Tibial nerve (tissue), 4 donors: ENCODE measurements at regions not wholly inside any gene's neighbourhood (a gene's known extent, or its start where the extent isn't known, plus 50 kb on each side); places are given as distances from the start of the nearest gene placed in this dataset.

Experiments
- DNase-seq, 2 donors: peaks; one replicate each; pipeline ENCODE4 v3.0.0-alpha.2; 2019; ENCODE audit warnings: low spot score in 2 of 2
- H3K27ac ChIP-seq, 4 donors: fragments of 200-600 bp; sonication (generic) in 3 of 4; one replicate each; pipeline ENCODE4 v1.5.1; 2017 to 2019; ENCODE audit warnings: mild to moderate bottlenecking in 1 of 4
- H3K27me3 ChIP-seq, 2 donors: fragments of 200-600 bp; sonication (generic) in 1 of 2; one replicate each; pipeline versions ENCODE4 v1.5.1 to v1.6.0; 2017 to 2019
- H3K36me3 ChIP-seq, 3 donors: fragments of 200-600 bp; sonication (generic); one replicate each; pipeline ENCODE4 v1.5.1; 2018 to 2019
- H3K4me1 ChIP-seq, 4 donors: fragments of 200-600 bp; sonication (generic) in 3 of 4; one replicate each; pipeline ENCODE4 v1.5.1; 2017 to 2019
- H3K4me3 ChIP-seq, 4 donors: fragments of 200-600 bp; sonication (generic) in 3 of 4; one replicate each; pipeline ENCODE4 v1.5.1; 2017 to 2019; ENCODE audit warnings: mild to moderate bottlenecking in 1 of 4, moderate library complexity in 1 of 4
- H3K9me3 ChIP-seq, 4 donors: fragments of 200-600 bp; sonication (generic) in 3 of 4; one replicate each; pipeline ENCODE4 v1.5.1; 2017 to 2019
- EP300 ChIP-seq, 2 donors: sonication (generic); formaldehyde crosslinking; IDR thresholded peaks; one replicate each; pipeline ENCODE4 v1.6.1; 2017; ENCODE audit warnings: antibody characterized with exemption in 2 of 2, mild to moderate bottlenecking in 1 of 2
- POLR2A ChIP-seq, 2 donors: fragments of 450-650 bp; IDR thresholded peaks; one replicate each; pipeline ENCODE4 v1.6.1; 2017; ENCODE audit warnings: antibody characterized with exemption in 2 of 2, mild to moderate bottlenecking in 2 of 2, moderate library complexity in 2 of 2
- WGBS, 2 donors: methylation state at CpG; one replicate each; pipeline ENCODE4 v1.1.5; 2018; 5-methylcytosine and 5-hydroxymethylcytosine counted together
- TF ChIP-seq, protein P1 (sequence below), 5 experiments: fragments of 200-600 bp in 3 of 5; fragments of 450-650 bp in 2 of 5; sonication (generic) in 3 of 5; IDR thresholded peaks; one replicate each; pipeline ENCODE4 v1.5.1; 2016 to 2019; ENCODE audit warnings: antibody characterized with exemption in 5 of 5, mild to moderate bottlenecking in 3 of 5, moderate library complexity in 2 of 5

DNA sequence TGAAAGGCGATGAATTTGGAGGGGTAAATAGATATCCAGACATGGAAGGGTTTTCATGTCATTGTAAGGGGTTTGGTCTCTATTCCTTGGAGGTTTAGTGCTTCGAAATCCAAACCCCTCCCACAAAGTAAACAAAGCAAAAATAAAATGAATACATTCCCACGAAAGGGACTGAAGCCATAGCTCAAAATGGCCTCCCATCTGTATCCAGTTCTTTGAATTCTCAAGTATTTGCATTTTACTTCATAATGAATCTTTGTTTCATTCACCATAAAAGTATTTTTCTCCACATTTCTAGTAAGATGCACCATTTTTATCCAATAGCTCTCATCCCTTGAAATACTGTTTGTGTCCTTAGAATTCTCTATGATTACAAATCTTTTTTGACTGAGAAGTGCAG is 103.2 kb upstream of the DTNA start:
- H3K27me3 ChIP-seq, result no peaks in the 10 kb centered on the region
- no peaks in the 10 kb centered on the region for H3K36me3 ChIP-seq
- H3K27ac ChIP-seq, result no peak overlapping the region
- 58 to 64% methylated on average over 3 of the region's 3 CpGs for WGBS, 2 donors
- TF ChIP-seq, protein P1, sequence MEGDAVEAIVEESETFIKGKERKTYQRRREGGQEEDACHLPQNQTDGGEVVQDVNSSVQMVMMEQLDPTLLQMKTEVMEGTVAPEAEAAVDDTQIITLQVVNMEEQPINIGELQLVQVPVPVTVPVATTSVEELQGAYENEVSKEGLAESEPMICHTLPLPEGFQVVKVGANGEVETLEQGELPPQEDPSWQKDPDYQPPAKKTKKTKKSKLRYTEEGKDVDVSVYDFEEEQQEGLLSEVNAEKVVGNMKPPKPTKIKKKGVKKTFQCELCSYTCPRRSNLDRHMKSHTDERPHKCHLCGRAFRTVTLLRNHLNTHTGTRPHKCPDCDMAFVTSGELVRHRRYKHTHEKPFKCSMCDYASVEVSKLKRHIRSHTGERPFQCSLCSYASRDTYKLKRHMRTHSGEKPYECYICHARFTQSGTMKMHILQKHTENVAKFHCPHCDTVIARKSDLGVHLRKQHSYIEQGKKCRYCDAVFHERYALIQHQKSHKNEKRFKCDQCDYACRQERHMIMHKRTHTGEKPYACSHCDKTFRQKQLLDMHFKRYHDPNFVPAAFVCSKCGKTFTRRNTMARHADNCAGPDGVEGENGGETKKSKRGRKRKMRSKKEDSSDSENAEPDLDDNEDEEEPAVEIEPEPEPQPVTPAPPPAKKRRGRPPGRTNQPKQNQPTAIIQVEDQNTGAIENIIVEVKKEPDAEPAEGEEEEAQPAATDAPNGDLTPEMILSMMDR (IDR thresholded peaks at IDR 0.05), result no peak
- TF ChIP-seq POLR2A (IDR thresholded peaks at IDR 0.05), result no peak
- H3K4me3 ChIP-seq, result no peak overlapping the region
- no peak for DNase-seq
- H3K4me1 ChIP-seq, result peaks cover 0 to 2% (median 0%) of the 10 kb centered on the region in 4 donors
- H3K9me3 ChIP-seq, result no peaks in the 10 kb centered on the region

DNA sequence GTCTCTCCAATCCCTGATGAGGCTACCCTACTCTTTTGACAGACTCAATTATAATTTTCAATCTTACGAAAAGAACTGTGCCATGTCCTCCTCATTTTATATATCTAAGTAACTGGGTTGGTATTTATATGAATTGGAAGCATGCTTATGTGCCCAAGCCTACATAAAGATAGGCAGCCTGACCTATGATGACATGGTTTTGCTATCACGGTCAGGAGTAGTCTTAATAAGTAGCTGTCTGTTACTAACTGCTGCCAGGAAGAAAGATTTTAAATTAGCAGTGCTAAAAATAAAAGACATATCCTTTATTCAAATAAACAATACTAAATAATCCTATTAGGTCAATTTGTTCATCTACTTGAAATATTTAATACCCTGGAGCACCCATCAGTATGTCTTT is 102.0 kb upstream of the DTNA start:
- TF ChIP-seq, protein P1 (IDR thresholded peaks at IDR 0.05), result no peak
- Histone ChIP-seq H3K9me3 (no peaks in the 10 kb centered on the region), H3K27me3 (no peaks in the 10 kb centered on the region), H3K36me3 (no peaks in the 10 kb centered on the region), H3K27ac (no peak overlapping the region), H3K4me1 (peaks cover 0 to 2% (median 0%) of the 10 kb centered on the region in 4 donors), H3K4me3 (no peak overlapping the region)
- DNase-seq, result no peak
- 75 to 78% methylated on average over 2 of the region's 2 CpGs for WGBS, 2 donors

DNA sequence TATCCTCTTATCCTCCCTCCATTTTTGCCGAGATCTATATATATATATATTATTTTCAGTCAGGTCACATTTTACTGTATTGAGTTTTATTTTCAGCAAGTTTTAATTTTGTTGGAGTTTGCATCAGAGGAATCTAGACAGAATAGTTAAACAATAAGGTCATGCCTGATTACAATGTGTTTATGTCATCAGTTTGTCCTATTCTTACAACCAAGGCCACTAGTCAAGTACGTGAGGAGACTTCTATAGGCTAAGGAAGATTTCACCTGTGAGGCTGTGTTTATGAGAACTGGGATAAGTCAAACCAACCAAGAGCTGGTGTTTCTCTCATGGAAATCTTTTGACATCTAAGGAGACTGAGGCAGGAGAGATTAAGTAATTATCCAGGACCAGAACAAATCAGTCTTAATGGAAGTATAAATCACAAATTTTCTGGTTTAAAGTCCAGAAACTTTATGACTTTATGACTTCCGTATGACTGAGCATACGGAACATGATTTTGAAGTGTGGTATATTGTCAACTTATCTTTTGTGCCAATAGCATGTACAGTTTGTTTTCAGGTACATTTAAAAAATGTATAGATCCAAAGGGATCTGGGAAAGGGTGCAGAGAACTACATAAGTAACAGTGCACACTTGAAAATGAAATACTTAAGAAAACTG is 100.0 kb upstream of the DTNA start:
- Histone ChIP-seq H3K36me3 (no peaks in the 10 kb centered on the region), H3K4me3 (no peak overlapping the region), H3K27me3 (no peaks in the 10 kb centered on the region), H3K27ac (no peak overlapping the region), H3K9me3 (no peaks in the 10 kb centered on the region), H3K4me1 (peaks cover 0 to 2% (median 0%) of the 10 kb centered on the region in 4 donors)
- no peak for DNase-seq
- WGBS, 2 donors, result 83 to 87% methylated on average over 4 of the region's 4 CpGs
- TF ChIP-seq, protein P1 (IDR thresholded peaks at IDR 0.05), result no peak
- TF ChIP-seq EP300 (IDR thresholded peaks at IDR 0.05) (no peak), POLR2A (IDR thresholded peaks at IDR 0.05) (no peak)

DNA sequence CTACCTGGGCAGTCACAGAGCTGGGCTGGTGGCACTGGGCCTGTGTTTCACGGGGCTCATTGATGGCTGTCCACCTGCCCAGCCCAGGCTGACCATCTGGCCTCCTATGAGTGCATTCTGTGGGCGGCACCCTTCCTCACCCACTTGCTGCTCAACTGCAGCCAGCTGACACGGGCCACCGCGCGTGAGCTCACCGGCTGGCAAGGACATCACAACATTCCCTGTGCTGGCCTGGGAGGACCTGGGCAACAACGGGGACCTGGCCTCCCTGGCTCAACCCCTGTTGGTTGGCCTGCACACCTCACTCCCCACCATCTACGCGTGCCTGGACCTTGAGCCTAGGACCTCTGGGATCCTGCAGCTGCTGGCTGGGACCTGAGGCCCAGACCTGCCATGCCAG is 98.2 kb upstream of the DTNA start:
- DNase-seq, result no peak
- H3K4me1 ChIP-seq, result no peaks in the 10 kb centered on the region
- H3K27ac ChIP-seq, result no peak overlapping the region
- no peak overlapping the region for H3K4me3 ChIP-seq
- H3K27me3 ChIP-seq, result no peaks in the 10 kb centered on the region
- no peak for TF ChIP-seq POLR2A (IDR thresholded peaks at IDR 0.05)
- H3K9me3 ChIP-seq, result peaks cover 0 to 9% (median 1%) of the 10 kb centered on the region in 4 donors
- no peaks in the 10 kb centered on the region for H3K36me3 ChIP-seq
- 91% methylated on average over 5 to 7 of the region's 10 CpGs for WGBS, 2 donors

DNA sequence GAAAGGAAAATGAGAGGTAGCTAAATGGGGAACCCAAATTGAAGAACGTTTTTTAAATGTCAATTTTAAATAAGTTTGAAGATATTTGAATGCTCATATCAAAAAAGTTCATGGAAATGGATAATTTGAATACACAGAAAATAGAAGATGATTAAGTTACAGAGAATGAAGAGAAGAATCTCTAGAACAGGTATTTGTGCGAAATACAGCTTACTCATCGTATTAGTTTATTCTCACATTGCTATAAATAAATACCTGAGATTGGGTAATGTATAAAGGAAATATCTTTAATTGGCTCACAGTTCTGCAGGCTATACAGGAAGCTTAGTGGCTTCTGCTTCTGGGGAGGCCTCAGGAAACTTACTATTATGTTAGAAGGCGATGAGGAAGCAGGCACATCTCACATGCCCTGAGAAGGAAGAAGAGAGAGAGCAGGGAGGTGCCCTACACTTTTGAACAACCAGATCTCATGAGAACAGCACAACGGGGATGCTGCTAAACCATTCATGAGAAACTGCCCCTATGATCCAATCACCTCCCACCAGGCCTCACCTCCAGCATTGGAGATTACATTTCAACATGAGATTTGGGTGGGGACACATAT is 89.7 kb upstream of the DTNA start:
- Histone ChIP-seq H3K4me1 (no peaks in the 10 kb centered on the region), H3K27ac (no peak overlapping the region), H3K27me3 (no peaks in the 10 kb centered on the region), H3K9me3 (peaks cover 0 to 14% (median 5%) of the 10 kb centered on the region in 4 donors), H3K36me3 (no peaks in the 10 kb centered on the region), H3K4me3 (no peak overlapping the region)
- DNase-seq, result no peak
- TF ChIP-seq, protein P1 (IDR thresholded peaks at IDR 0.05), result no peak
- TF ChIP-seq EP300 (IDR thresholded peaks at IDR 0.05) (no peak), POLR2A (IDR thresholded peaks at IDR 0.05) (no peak)
- 81 to 84% methylated on average over 5 of the region's 5 CpGs for WGBS, 2 donors
